ENCODE measurements at regions not wholly inside any gene's neighbourhood (a gene's known extent, or its start where the extent isn't known, plus 50 kb on each side); places are given as distances from the start of the nearest gene placed in this dataset.

DNA sequence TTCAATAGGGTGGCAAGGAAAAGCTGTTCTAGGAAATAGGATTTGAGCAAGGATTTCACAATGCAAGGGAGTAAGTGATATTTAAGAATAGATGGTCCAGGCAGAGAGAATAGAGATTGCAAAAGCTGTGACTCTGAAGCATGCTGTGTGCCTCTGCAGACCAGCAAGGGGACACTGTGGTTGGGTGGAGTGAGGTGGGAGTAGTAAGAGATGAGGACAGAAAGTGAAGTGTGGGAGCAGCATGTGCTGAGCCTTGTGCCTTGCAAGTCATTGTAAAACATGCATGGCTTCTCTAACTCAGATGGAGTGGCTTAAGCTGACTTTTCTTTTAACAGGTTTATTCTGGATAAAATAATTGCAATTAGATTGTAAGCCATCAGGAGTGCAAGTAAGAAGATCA, 442.4 kb downstream of the CCSER2 start:
- no peak for TF ChIP-seq CBX8 (IDR thresholded peaks at IDR 0.05; ENCODE audit: borderline replicate concordance, extremely low read depth, low read depth, low read length, poor library complexity, severe bottlenecking)
- TF ChIP-seq KLF16 (IDR thresholded peaks at IDR 0.05): no peak
- no peak for TF ChIP-seq CCAR2 (IDR thresholded peaks at IDR 0.05; ENCODE audit: low read depth, low read length)
- TF ChIP-seq HDAC8 (tag; IDR thresholded peaks at IDR 0.05): no peak
- TF ChIP-seq ZKSCAN8 (CRISPR knock-in tag; IDR thresholded peaks at IDR 0.05): no peak
- TF ChIP-seq EP400 (IDR thresholded peaks at IDR 0.05): no peak
- no peak for TF ChIP-seq RAD51 (IDR thresholded peaks at IDR 0.05; ENCODE audit: borderline replicate concordance, low read depth)
- no peak for TF ChIP-seq KDM1A (IDR thresholded peaks at IDR 0.05)
- TF ChIP-seq ZNF134 (CRISPR knock-in tag; conservative IDR thresholded peaks at IDR 0.05): no peak
- TF ChIP-seq TCF15 (CRISPR knock-in tag; IDR thresholded peaks at IDR 0.05): no peak
- Histone ChIP-seq H3K9me1 (ENCODE audit: control insufficient read depth, insufficient read depth, low read length) (no peaks in the 10 kb centered on the region), H3K9ac (ENCODE audit: insufficient read depth in 1 of 2, low read depth in 2 of 2, low read length in 2 of 2) (no peak overlapping the region), H3K4me1 (replicated peaks in 1 of 2; ENCODE audit: control insufficient read depth in 2 of 2, insufficient read depth in 2 of 2, low read length in 2 of 2) (no peaks in the 10 kb centered on the region), H2AFZ (ENCODE audit: low read depth, low read length) (no peak overlapping the region), H3K9me3 (replicated peaks; ENCODE audit: control insufficient read depth, insufficient read depth, low read depth, low read length) (no peaks in the 10 kb centered on the region), H3K4me3 (no peak overlapping the region), H4K20me1 (replicated peaks; ENCODE audit: control insufficient read depth, insufficient read depth, low read length) (no peaks in the 10 kb centered on the region), H3K36me3 (ENCODE audit: control insufficient read depth, insufficient read depth, low read length) (no peaks in the 10 kb centered on the region), H3K79me2 (ENCODE audit: control insufficient read depth, insufficient read depth, low read length) (no peaks in the 10 kb centered on the region), H3K27me3 (ENCODE audit: control insufficient read depth in 2 of 2, insufficient read depth in 2 of 2, low read length in 2 of 2) (no peaks in the 10 kb centered on the region), H3K4me2 (ENCODE audit: insufficient read depth, low read length) (no peak overlapping the region), H3K27ac (ENCODE audit: extremely low read depth, low read depth, low read length) (no peak overlapping the region)
- ATAC-seq (no peak), DNase-seq (ENCODE audit: extremely low read depth in 1 of 4, low spot score in 3 of 4) (no peak), FAIRE-seq (no peak)
- intact Hi-C loops (cut with micrococcal nuclease) (no loop called here), in situ Hi-C loops (cut with MboI) (no loop called here)
- no TSS peak for BruUV-seq (replicated peaks)
- ChIA-PET CTCF (ENCODE audit: low intra/inter-chr PET ratio) (no interaction called here), POLR2A (no interaction called here)

Data from K562 (cell line).